ENCODE measurements at regions not wholly inside any gene's neighbourhood (a gene's known extent, or its start where the extent isn't known, plus 50 kb on each side); places are given as distances from the start of the nearest gene placed in this dataset.

DNA sequence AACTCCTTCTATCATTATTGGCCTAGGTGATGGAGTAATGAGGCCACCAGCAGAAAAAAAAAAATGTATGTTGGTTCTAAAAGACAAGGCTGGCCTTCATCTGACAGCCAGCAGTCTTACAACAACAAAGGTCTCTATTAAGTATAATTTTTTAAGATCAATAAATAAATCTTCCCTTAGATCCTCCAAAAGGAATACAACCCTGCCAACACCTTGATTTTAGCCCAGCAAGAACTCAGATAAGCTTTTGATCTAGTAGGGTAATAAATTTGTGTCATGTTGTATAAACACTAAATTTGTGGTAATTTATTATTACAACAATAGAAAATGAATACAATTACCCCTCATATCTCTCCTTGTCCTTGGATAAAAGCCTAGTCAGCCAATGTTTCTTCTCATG lies 633.2 kb upstream of the FAM174A start:
- ATAC-seq = no peak
- DNase-seq = no peak
- Mint-ChIP-seq H3K27ac (no peak overlapping the region), H3K27me3 (ENCODE audit: low read depth in 2 of 2) (no peaks in the 10 kb centered on the region), H3K4me1 (no peaks in the 10 kb centered on the region), H3K36me3 (no peaks in the 10 kb centered on the region), H3K9me3 (peaks cover 10 to 20% of the 10 kb centered on the region in 2 donors), H3K4me3 (no peak overlapping the region)
- no peaks in the 10 kb centered on the region for H3K27me3 ChIP-seq (ENCODE audit: control insufficient read depth, insufficient read depth, low read length)
- no peaks in the 10 kb centered on the region for H3K36me3 ChIP-seq (ENCODE audit: control insufficient read depth, insufficient read depth, low read length)
- H3K4me3 ChIP-seq (ENCODE audit: low read length) = no peak overlapping the region
- no peak for TF ChIP-seq CTCF (IDR thresholded peaks at IDR 0.05)
- H3K27ac ChIP-seq (ENCODE audit: low read length) = no peak overlapping the region
- H3K4me1 ChIP-seq (ENCODE audit: control insufficient read depth, insufficient read depth, low read length) = no peaks in the 10 kb centered on the region
- H3K9me3 ChIP-seq (ENCODE audit: control insufficient read depth, insufficient read depth, low read length) = no peaks in the 10 kb centered on the region
- intact Hi-C loops (cut with micrococcal nuclease) = no loop called here

DNA sequence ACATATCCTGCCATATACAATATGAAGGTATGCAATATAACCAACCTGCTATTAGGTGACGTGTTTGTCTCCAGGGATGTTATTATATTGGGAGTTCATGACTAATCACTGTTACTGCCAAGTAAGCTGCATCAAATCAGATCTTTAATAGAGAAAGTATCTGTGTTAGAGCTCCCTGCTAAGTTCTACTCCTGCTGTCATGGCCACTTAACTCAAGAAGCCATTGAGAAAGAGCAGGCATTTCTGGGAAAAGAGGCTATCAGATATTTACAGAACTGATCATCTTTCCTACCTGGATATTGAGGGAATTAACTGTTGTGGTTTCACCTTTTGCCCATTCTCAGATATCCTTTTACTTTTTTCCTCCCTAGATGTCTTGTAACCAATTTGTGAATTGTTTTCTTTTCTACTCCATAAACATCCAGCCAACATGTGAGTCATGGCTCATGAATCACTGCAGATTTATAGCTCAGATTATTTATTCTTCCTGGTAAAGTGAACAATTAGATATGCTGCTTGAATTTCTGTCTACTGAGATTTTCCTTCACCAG lies 634.8 kb upstream of the FAM174A start:
- Mint-ChIP-seq H3K36me3 (no peaks in the 10 kb centered on the region), H3K9me3 (peaks cover 10 to 16% of the 10 kb centered on the region in 2 donors), H3K4me3 (no peak overlapping the region), H3K4me1 (no peaks in the 10 kb centered on the region), H3K27me3 (ENCODE audit: low read depth in 2 of 2) (no peaks in the 10 kb centered on the region), H3K27ac (no peak overlapping the region)
- no peaks in the 10 kb centered on the region for H3K9me3 ChIP-seq (ENCODE audit: control insufficient read depth, insufficient read depth, low read length)
- no peak for ATAC-seq
- no peak for DNase-seq
- intact Hi-C loops (cut with micrococcal nuclease) = no loop called here
- WGBS (ENCODE audit: insufficient coverage) = no CpG with 5 or more reads among the region's 1 CpG
- TF ChIP-seq CTCF (IDR thresholded peaks at IDR 0.05) = no peak
- no peaks in the 10 kb centered on the region for H3K4me1 ChIP-seq (ENCODE audit: control insufficient read depth, insufficient read depth, low read length)
- no peak overlapping the region for H3K4me3 ChIP-seq (ENCODE audit: low read length)
- no peak overlapping the region for H3K27ac ChIP-seq (ENCODE audit: low read length)
- no peaks in the 10 kb centered on the region for H3K36me3 ChIP-seq (ENCODE audit: control insufficient read depth, insufficient read depth, low read length)
- H3K27me3 ChIP-seq (ENCODE audit: control insufficient read depth, insufficient read depth, low read length) = no peaks in the 10 kb centered on the region

DNA sequence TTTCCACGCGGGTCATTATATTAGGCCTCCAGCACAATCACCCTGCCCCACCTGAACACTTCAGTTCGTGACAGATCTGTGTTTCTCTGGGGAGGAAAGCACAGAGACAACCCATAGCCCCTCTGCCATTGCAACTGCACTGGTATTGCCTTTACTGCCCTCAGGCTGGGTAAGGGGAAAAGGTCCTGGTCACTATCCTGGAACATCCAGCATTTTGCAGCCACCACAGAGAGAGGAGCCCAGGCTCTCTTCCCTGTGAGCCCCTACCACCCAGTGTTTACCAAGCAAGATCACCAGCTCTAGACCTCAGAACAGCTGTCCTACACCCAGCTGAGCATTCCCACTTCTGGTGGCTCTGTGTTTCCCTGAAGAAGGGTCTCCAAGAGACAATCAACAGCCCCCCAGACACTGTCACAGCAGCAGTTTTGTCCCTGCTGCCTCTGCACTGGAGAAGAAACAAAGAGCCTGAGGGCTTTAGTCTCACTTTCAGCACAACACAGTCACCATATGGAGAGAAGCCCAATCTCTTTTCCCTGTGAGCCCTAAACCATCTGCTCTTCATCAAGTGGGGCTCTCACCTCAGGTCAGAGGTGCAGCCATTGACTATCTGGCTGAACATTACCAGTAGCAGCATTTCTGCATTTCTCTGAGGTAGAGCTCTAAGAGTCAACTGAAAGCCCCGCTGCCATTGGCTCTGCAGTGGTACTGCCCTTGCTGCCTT lies 655.2 kb upstream of the FAM174A start:
- no peak for DNase-seq
- intact Hi-C loops (cut with micrococcal nuclease) = no loop called here
- WGBS (ENCODE audit: insufficient coverage) = 79% methylated on average over 4 of the region's 4 CpGs

More for the DNA sequence above, 655.2 kb upstream of the FAM174A start:
- H3K36me3 Mint-ChIP-seq = no peaks in the 10 kb centered on the region
- no peaks in the 10 kb centered on the region for H3K4me1 Mint-ChIP-seq
- peaks cover 8% of the 10 kb centered on the region for H3K9me3 ChIP-seq (ENCODE audit: control insufficient read depth, insufficient read depth, low read length)
- no peaks in the 10 kb centered on the region for H3K27me3 Mint-ChIP-seq (ENCODE audit: low read depth in 2 of 2)
- H3K27ac Mint-ChIP-seq = no peak overlapping the region
- H3K36me3 ChIP-seq (ENCODE audit: control insufficient read depth, insufficient read depth, low read length) = no peaks in the 10 kb centered on the region
- H3K27ac ChIP-seq (ENCODE audit: low read length) = no peak overlapping the region
- no peak for TF ChIP-seq CTCF (IDR thresholded peaks at IDR 0.05)
- H3K4me3 ChIP-seq (ENCODE audit: low read length) = no peak overlapping the region
- no peaks in the 10 kb centered on the region for H3K4me1 ChIP-seq (ENCODE audit: control insufficient read depth, insufficient read depth, low read length)
- no peak overlapping the region for H3K4me3 Mint-ChIP-seq
- peaks cover 12 to 19% of the 10 kb centered on the region in 2 donors for H3K9me3 Mint-ChIP-seq
- no peak for ATAC-seq
- no peaks in the 10 kb centered on the region for H3K27me3 ChIP-seq (ENCODE audit: control insufficient read depth, insufficient read depth, low read length)
